Gastroesophageal sphincter (tissue), 3 donors: ENCODE measurements at regions not wholly inside any gene's neighbourhood (a gene's known extent, or its start where the extent isn't known, plus 50 kb on each side); places are given as distances from the start of the nearest gene placed in this dataset.

Experiments used
- EP300 ChIP-seq: sonication (generic); formaldehyde crosslinking; IDR thresholded peaks from one replicate; pipeline ENCODE4 v1.6.1; 2017; ENCODE audit warnings: antibody characterized with exemption, mild to moderate bottlenecking
- POLR2A ChIP-seq, 2 donors: fragments of 450-650 bp; IDR thresholded peaks; one replicate each; pipeline ENCODE4 v1.6.1; 2017; ENCODE audit warnings: antibody characterized with exemption in 2 of 2, mild to moderate bottlenecking in 2 of 2, moderate library complexity in 1 of 2
- POLR2AphosphoS5 ChIP-seq: sonication (generic); formaldehyde crosslinking; IDR thresholded peaks from one replicate; pipeline ENCODE4 v1.6.1; 2017; ENCODE audit warnings: antibody characterized with exemption
- TF ChIP-seq, protein P1 (sequence below), 4 experiments: fragments of 200-600 bp in 2 of 4; fragments of 450-650 bp in 2 of 4; sonication (generic) in 1 of 4; IDR thresholded peaks; one replicate each; pipeline ENCODE4 v1.5.1; 2017 to 2019; ENCODE audit warnings: antibody characterized with exemption in 4 of 4, mild to moderate bottlenecking in 2 of 4, moderate library complexity in 2 of 4

DNA sequence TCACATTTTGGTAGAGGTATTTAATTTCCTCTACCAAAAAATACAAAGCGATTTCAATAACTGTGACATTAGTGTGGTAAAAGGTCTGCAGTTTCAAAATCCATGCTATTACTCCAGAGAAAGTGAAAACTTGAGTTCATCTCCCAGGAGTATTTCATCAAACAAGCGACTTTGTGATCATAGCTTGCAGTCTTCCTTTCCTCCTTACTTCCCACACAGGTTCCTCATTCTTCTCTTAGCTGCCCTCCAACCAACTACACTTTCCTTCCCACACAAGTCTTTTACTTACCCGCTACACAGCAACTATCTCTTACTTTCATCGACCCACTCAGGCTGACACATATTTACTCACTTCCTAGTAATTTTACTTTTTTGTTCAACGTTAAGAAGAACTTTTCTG is 413.4 kb upstream of the USP15 start:
- TF ChIP-seq, protein P1, sequence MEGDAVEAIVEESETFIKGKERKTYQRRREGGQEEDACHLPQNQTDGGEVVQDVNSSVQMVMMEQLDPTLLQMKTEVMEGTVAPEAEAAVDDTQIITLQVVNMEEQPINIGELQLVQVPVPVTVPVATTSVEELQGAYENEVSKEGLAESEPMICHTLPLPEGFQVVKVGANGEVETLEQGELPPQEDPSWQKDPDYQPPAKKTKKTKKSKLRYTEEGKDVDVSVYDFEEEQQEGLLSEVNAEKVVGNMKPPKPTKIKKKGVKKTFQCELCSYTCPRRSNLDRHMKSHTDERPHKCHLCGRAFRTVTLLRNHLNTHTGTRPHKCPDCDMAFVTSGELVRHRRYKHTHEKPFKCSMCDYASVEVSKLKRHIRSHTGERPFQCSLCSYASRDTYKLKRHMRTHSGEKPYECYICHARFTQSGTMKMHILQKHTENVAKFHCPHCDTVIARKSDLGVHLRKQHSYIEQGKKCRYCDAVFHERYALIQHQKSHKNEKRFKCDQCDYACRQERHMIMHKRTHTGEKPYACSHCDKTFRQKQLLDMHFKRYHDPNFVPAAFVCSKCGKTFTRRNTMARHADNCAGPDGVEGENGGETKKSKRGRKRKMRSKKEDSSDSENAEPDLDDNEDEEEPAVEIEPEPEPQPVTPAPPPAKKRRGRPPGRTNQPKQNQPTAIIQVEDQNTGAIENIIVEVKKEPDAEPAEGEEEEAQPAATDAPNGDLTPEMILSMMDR (IDR thresholded peaks at IDR 0.05): no peak
- no peak for TF ChIP-seq POLR2A (IDR thresholded peaks at IDR 0.05)
- no peak for TF ChIP-seq EP300
- TF ChIP-seq POLR2AphosphoS5: no peak
